Thoracic aorta (tissue), 2 donors: ENCODE measurements at regions not wholly inside any gene's neighbourhood (a gene's known extent, or its start where the extent isn't known, plus 50 kb on each side); places are given as distances from the start of the nearest gene placed in this dataset.

Source experiments
- ATAC-seq: fragments of 150-250 bp; one replicate; pipeline ENCODE4 v1.8.0; 2017; ENCODE audit warnings: low read depth; ENCODE audit not compliant: insufficient number of reproducible peaks, low FRiP score
- DNase-seq: peaks from one replicate; pipeline ENCODE4 v3.0.0-alpha.2; 2020; ENCODE audit warnings: low spot score
- H3K27ac ChIP-seq, 2 donors: fragments of 200-600 bp; sonication (generic); 1 replicate in 1 of 2; 2 replicates in 1 of 2; pipeline ENCODE4 v1.5.1; 2016; ENCODE audit warnings: mild to moderate bottlenecking in 2 of 2, moderate library complexity in 2 of 2
- H3K27me3 ChIP-seq: fragments of 200-600 bp; sonication (generic); replicated peaks from 2 replicates; pipeline ENCODE4 v1.6.0; 2016; ENCODE audit warnings: mild to moderate bottlenecking; ENCODE audit not compliant: insufficient read depth
- H3K36me3 ChIP-seq: fragments of 200-600 bp; sonication (generic); one replicate; pipeline ENCODE4 v1.5.1; 2016
- H3K4me1 ChIP-seq, 2 donors: fragments of 200-600 bp; sonication (generic); 1 replicate in 1 of 2; 2 replicates in 1 of 2; pipeline versions ENCODE4 v1.5.1 to v1.6.0; 2016; ENCODE audit warnings: low read depth in 2 of 2, mild to moderate bottlenecking in 1 of 2; ENCODE audit not compliant: control insufficient read depth in 1 of 2
- H3K4me3 ChIP-seq: fragments of 200-600 bp; sonication (generic); 2 replicates; pipeline ENCODE4 v1.5.1; 2016; ENCODE audit warnings: mild to moderate bottlenecking
- H3K9me3 ChIP-seq: fragments of 200-600 bp; sonication (generic); 2 replicates; pipeline ENCODE4 v1.5.1; 2016
- TF ChIP-seq, protein P1 (sequence below): fragments of 200-600 bp; sonication (generic); IDR thresholded peaks from one replicate; pipeline ENCODE4 v1.5.1; 2019; ENCODE audit warnings: antibody characterized with exemption

GRCh38 chr2:219967247-219968245, 340.1 kb downstream of the SLC4A3 start:
- Histone ChIP-seq H3K27ac (no peak overlapping the region), H3K4me1 (no peaks in the 10 kb centered on the region), H3K27me3 (no peaks in the 10 kb centered on the region), H3K36me3 (no peaks in the 10 kb centered on the region), H3K4me3 (no peak overlapping the region), H3K9me3 (no peaks in the 10 kb centered on the region)
- ATAC-seq (no peak), DNase-seq (no peak)
- TF ChIP-seq, protein P1, sequence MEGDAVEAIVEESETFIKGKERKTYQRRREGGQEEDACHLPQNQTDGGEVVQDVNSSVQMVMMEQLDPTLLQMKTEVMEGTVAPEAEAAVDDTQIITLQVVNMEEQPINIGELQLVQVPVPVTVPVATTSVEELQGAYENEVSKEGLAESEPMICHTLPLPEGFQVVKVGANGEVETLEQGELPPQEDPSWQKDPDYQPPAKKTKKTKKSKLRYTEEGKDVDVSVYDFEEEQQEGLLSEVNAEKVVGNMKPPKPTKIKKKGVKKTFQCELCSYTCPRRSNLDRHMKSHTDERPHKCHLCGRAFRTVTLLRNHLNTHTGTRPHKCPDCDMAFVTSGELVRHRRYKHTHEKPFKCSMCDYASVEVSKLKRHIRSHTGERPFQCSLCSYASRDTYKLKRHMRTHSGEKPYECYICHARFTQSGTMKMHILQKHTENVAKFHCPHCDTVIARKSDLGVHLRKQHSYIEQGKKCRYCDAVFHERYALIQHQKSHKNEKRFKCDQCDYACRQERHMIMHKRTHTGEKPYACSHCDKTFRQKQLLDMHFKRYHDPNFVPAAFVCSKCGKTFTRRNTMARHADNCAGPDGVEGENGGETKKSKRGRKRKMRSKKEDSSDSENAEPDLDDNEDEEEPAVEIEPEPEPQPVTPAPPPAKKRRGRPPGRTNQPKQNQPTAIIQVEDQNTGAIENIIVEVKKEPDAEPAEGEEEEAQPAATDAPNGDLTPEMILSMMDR = no peak

DNA sequence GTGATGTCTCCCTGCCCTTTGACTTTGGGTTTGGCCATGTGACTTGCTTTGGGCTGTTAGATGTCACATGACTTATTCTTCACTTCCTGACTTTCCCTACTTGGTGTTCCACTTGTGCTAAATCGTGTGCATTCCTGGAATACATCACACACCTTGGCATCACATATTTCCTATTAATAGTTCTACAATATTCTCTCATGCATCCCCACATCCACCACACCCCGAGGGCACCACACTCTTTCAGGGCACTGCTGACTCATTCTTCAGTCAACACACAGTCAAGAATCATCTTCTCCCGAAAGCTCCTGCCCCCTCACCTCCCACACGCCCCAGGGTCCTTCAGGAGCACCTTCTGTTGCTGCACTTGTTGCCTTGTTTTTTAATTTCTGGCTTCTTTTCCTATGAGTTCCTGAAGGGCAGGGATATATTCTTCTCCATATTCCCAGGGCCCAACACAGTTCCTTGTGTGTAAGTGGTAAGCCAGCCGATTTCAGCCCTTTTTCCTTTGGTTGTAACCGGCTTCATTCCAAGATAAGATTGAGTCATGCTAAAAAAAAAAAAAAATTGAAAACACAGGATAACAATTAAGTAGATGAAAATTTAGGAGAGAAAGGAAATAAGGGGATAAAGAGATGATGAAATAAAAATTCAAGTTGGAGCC, 341.4 kb downstream of the SLC4A3 start:
- DNase-seq (no peak), ATAC-seq (no peak)
- TF ChIP-seq, protein P1 = no peak
- Histone ChIP-seq H3K9me3 (no peaks in the 10 kb centered on the region), H3K27ac (no peak overlapping the region), H3K27me3 (no peaks in the 10 kb centered on the region), H3K4me1 (no peaks in the 10 kb centered on the region), H3K4me3 (no peak overlapping the region), H3K36me3 (no peaks in the 10 kb centered on the region)

GRCh38 chr2:219969508-219969907, 342.1 kb downstream of the SLC4A3 start:
- DNase-seq = no peak
- Histone ChIP-seq H3K36me3 (no peaks in the 10 kb centered on the region), H3K4me3 (no peak overlapping the region), H3K27ac (no peak overlapping the region), H3K27me3 (no peaks in the 10 kb centered on the region), H3K9me3 (no peaks in the 10 kb centered on the region), H3K4me1 (no peaks in the 10 kb centered on the region)
- ATAC-seq = no peak
- TF ChIP-seq, protein P1 = no peak

DNA sequence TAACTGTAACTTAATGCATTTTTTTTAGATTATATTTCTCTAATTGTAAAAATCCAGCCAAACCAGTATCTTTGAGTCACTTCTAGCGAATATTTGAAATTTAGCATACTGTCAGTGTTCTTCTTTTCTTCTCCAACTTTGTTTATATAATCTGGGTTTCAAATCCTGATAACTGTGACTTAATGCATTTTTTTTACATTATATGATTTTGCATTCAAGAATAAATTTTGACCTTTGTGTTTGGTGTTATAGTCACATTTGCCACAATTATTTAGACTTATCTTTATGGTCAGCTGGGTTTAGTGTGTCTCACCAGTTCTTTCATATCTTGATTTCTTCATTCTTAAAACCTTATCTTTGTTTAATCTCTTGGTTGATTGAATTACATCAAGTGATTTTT, 345.7 kb downstream of the SLC4A3 start:
- Histone ChIP-seq H3K4me3 (no peak overlapping the region), H3K27me3 (no peaks in the 10 kb centered on the region), H3K36me3 (no peaks in the 10 kb centered on the region), H3K27ac (no peak overlapping the region), H3K4me1 (no peaks in the 10 kb centered on the region), H3K9me3 (no peaks in the 10 kb centered on the region)
- ATAC-seq = no peak
- no peak for DNase-seq
- TF ChIP-seq, protein P1 = no peak

DNA sequence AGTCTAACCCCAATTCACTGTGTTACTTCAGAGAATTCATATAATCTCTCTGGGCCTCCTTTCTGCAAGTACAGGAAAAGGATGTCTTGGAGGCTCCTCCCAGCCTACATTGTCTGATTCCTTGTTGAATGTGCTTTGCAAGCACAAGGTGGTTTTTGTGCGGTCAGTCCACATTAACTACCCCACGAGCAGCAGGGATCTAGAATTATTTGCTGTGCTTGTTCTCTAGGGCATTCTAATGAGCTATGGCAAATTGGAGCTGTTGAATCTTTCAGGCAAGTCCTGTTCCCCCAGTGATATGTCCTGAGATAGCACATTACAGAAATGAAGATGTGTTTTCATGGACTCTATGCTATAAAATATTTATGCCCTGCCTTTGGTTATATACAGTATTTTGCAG, 349.4 kb downstream of the SLC4A3 start:
- TF ChIP-seq, protein P1 = no peak
- no peaks in the 10 kb centered on the region for H3K9me3 ChIP-seq
- no peaks in the 10 kb centered on the region for H3K4me1 ChIP-seq
- DNase-seq (no peak), ATAC-seq (no peak)
- H3K27me3 ChIP-seq = no peaks in the 10 kb centered on the region
- no peaks in the 10 kb centered on the region for H3K36me3 ChIP-seq
- no peak overlapping the region for H3K4me3 ChIP-seq
- no peak overlapping the region for H3K27ac ChIP-seq
